Activated T-helper 17 cell treated with anti-CD3 and anti-CD28 coated beads, Interleukin-2, amount 50 U/mL, for 72 hours (primary cell): ENCODE measurements at regions not wholly inside any gene's neighbourhood (a gene's known extent, or its start where the extent isn't known, plus 50 kb on each side); places are given as distances from the start of the nearest gene placed in this dataset.
"Not testable (repeated sequence)": the region's sequence is repeated elsewhere in the genome, so short reads cannot be mapped to it uniquely, and the experiment has no call there.

Source experiments
- ATAC-seq: fragments of 150-1000 bp; cut with Tn5 transposase; replicated peaks from 2 replicates; pipeline ENCODE4 v1.10.0; 2021; ENCODE audit warnings: mild to moderate bottlenecking, moderate library complexity
- H3K27ac Mint-ChIP-seq: one replicate; pipeline ENCODE4 v1.8.0; 2022; ENCODE audit warnings: mixed read lengths
- H3K27me3 Mint-ChIP-seq: one replicate; pipeline ENCODE4 v1.8.0; 2022; ENCODE audit warnings: mixed read lengths
- H3K36me3 Mint-ChIP-seq: one replicate; pipeline ENCODE4 v1.8.0; 2022; ENCODE audit warnings: low read depth, mild to moderate bottlenecking, mixed read lengths
- H3K4me1 Mint-ChIP-seq: one replicate; pipeline ENCODE4 v1.8.0; 2022; ENCODE audit warnings: mixed read lengths
- H3K4me3 Mint-ChIP-seq: one replicate; pipeline ENCODE4 v1.8.0; 2022; ENCODE audit warnings: mild to moderate bottlenecking, mixed read lengths
- H3K9me3 Mint-ChIP-seq: one replicate; pipeline ENCODE4 v1.8.0; 2022; ENCODE audit warnings: mixed read lengths

DNA sequence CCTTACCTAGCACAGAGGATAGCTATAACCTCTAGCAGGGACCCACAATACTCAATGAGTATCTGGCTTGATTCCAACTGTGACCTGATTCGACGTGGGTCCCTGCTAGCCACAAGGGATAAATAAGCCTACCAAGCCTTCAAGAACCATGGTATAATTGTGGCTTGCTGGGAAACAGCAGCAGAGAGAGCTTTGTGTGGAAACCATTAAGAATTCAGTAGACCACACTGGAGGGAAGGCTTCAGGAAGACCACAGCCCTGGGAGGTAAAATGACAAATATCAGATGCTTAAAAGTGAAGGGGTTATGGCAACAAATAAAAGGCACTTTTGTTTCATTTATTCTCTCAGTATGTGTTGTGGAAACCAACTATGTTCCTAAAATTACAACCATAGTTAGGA is 82.6 kb upstream of the WIPF1 start:
- Mint-ChIP-seq H3K4me3 (peak overlapping the region; percentile 67), H3K27me3 (no peaks in the 10 kb centered on the region), H3K4me1 (peaks cover 31% of the 10 kb centered on the region), H3K9me3 (no peaks in the 10 kb centered on the region), H3K36me3 (peaks cover 41% of the 10 kb centered on the region), H3K27ac (peak overlapping the region; percentile 7)
- ATAC-seq, result no peak

DNA sequence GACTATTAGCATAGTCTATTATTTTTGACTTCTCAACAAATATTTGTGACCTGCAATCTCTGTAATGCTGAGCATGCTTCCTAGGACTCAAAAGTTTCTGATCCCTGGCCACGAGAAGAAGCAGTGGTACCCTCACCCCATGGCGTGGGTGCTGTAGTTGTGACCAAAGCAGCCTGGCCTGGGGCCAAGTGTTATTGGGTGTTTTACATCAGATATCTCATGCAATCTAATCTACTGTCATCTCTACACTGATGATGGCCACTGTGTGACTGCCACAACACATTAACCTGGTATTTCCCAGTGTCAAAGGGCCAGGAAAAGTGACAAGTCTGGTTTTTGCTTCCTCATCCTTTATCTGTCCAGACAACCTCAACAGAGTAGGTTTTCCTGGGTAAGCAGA is 80.8 kb upstream of the WIPF1 start:
- Mint-ChIP-seq H3K4me3 (no peak overlapping the region), H3K27me3 (no peaks in the 10 kb centered on the region), H3K4me1 (peaks cover 21% of the 10 kb centered on the region), H3K36me3 (peaks cover 39% of the 10 kb centered on the region), H3K9me3 (no peaks in the 10 kb centered on the region), H3K27ac (no peak overlapping the region)
- no peak for ATAC-seq

DNA sequence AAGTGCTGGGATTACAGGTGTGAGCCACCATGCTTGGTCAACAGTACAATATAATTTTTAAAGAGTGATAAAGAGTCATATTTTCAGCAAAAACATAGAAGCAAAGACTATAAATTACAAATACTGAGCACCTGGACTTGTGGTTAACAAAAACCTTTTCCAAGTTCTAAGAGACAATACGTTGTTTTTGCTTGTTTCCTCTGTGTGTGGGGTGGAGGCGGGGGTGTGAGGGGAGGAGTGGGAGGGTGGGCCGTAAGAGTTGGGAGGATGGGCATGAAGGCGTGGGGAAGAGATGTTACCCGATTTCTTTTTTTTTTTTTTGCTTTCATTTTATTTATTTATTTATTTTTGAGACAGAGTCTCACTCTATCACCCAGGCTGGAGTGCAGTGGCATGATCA is 78.0 kb upstream of the WIPF1 start:
- Mint-ChIP-seq H3K4me1 (peaks cover 15% of the 10 kb centered on the region), H3K36me3 (peaks cover 32% of the 10 kb centered on the region), H3K9me3 (no peaks in the 10 kb centered on the region), H3K4me3 (no peak overlapping the region), H3K27ac (no peak overlapping the region), H3K27me3 (no peaks in the 10 kb centered on the region)
- ATAC-seq, result no peak

DNA sequence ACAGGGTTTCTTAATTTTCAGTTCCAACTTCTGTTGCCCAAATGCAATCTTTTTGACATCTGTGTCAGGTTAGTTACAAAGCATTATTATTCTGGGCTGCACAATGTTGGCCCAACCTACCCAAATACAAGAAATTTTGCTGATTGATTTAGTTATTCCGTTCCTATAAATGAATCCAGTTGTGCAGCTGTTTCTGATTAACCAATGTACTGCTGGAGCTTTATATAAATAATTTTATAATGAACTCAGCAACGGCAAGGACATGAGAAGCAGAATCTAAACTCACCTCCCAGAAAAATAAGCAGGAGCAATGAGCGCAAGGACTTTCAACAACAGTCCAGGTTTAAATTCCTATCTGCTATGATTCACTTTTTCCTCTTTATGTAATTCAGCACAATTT is 76.3 kb upstream of the WIPF1 start:
- H3K36me3 Mint-ChIP-seq, result peaks cover 29% of the 10 kb centered on the region

DNA sequence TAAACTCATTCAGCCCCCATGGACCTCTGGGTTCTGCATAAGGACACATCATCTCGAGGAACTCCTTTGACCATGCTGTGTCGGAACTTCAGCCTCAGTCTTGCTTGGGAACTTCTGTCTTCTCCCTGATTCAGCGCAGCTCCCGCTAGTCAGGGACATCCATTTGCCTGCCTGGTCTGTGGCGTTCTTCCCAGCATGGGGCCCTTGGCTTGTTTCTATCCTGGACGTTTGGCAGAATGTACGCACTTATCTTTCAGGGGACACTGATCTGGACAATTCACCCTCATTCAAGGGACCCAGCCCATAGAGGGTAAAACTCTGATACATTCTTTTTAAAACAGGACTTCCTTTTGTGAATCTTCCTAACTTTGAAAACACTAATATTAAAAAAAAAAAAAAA is 75.8 kb upstream of the WIPF1 start:
- no peaks in the 10 kb centered on the region for H3K27me3 Mint-ChIP-seq
- peaks cover 8% of the 10 kb centered on the region for H3K4me1 Mint-ChIP-seq
- no peak overlapping the region for H3K27ac Mint-ChIP-seq
- H3K9me3 Mint-ChIP-seq, result no peaks in the 10 kb centered on the region
- H3K4me3 Mint-ChIP-seq, result no peak overlapping the region
- no peak for ATAC-seq
- H3K36me3 Mint-ChIP-seq, result peaks cover 29% of the 10 kb centered on the region

More for the DNA sequence above, 76.3 kb upstream of the WIPF1 start:
- Mint-ChIP-seq H3K9me3 (no peaks in the 10 kb centered on the region), H3K4me3 (no peak overlapping the region), H3K27me3 (no peaks in the 10 kb centered on the region), H3K27ac (no peak overlapping the region), H3K4me1 (peaks cover 8% of the 10 kb centered on the region)
- ATAC-seq, result no peak

DNA sequence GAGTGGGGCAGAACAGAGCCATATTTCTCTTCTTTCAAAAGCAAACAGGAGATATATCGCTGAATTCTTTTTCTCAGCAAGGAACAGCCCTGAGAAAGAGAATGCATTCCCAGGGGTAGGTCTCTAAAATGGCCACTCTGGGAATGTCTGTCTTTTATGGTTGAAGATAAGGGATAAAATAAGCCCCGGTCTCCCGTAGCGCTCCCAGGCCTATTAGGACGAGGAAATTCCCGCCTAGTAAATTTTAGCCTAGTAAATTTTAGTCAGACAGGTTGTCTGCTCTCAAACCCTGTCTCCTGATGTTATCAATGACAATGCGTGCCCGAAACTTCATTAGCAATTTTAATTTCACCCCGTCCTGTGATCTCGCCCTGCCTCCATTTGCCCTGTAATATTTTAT is 73.9 kb upstream of the WIPF1 start:
- ATAC-seq, H3K9me3 Mint-ChIP-seq, H3K4me1 Mint-ChIP-seq, H3K27ac Mint-ChIP-seq, H3K4me3 Mint-ChIP-seq, H3K27me3 Mint-ChIP-seq: not testable (repeated sequence)
- H3K36me3 Mint-ChIP-seq, result peaks cover 20% of the 10 kb centered on the region

DNA sequence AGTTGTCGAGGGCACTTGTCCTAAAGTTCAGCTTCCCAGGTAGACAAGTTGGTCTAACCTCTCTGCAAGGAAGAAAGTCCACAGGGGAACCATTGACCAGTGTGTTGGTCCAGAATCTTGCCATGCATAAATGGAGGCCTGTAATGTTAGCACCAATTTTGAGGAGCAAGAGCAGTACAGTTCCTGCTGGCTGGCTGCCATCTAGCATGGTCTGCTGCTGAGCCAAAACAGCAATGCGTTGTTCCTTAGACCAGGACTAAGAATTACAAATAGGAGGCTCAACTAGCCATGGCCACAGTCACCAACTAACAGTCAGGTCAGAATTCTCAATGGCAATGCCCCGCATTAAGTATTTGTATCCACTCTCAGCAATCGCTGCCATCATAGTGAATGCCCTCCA is 72.8 kb upstream of the WIPF1 start:
- Mint-ChIP-seq H3K36me3 (peaks cover 9% of the 10 kb centered on the region), H3K27me3 (no peaks in the 10 kb centered on the region), H3K4me3 (no peak overlapping the region), H3K27ac (no peak overlapping the region), H3K9me3 (no peaks in the 10 kb centered on the region), H3K4me1 (peaks cover 9% of the 10 kb centered on the region)
- no peak for ATAC-seq

DNA sequence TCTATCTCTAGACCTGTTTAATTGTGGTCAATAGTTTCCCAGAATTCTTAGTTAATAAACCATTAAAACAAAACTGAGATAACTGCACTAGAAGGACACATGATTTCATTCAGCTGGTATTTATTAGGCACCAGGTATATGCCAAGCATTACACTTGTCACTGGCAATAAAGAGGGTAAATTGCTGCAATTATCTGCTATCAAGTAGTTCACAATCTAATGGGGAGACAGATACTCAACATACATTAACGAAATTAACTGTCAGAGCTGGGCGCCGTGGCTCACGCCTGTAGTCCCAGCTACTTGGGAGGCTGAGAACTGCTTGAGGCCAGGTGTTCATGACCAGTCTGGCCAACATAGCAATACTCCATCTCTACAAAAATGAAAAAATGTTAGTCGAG is 71.7 kb upstream of the WIPF1 start:
- peaks cover 6% of the 10 kb centered on the region for H3K36me3 Mint-ChIP-seq
- no peak for ATAC-seq
- H3K4me3 Mint-ChIP-seq, result no peak overlapping the region
- no peaks in the 10 kb centered on the region for H3K9me3 Mint-ChIP-seq
- H3K4me1 Mint-ChIP-seq, result peaks cover 12% of the 10 kb centered on the region
- no peaks in the 10 kb centered on the region for H3K27me3 Mint-ChIP-seq
- H3K27ac Mint-ChIP-seq, result no peak overlapping the region

DNA sequence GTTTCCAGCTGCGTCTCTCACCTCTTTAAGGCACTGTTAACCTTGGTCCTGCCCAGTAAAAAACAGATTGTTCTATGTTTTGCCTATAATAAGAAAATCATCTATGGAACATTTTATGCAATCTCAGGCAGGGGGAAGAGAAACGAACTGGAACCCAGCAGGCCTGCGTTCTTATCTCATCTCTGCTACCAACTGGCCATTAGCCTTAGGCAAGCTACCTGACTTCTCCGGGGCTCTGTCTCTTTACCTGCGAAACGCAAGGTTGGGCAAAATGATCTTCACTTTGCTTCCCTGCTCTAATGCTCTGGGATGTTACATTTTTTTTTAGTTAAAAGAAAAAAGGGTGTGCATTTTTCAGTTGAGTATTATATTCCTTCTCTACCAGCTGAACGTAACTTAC is 70.5 kb upstream of the WIPF1 start:
- Mint-ChIP-seq H3K36me3 (peaks cover 6% of the 10 kb centered on the region), H3K27ac (no peak overlapping the region), H3K9me3 (no peaks in the 10 kb centered on the region), H3K27me3 (no peaks in the 10 kb centered on the region), H3K4me1 (peaks cover 12% of the 10 kb centered on the region), H3K4me3 (no peak overlapping the region)
- no peak for ATAC-seq

DNA sequence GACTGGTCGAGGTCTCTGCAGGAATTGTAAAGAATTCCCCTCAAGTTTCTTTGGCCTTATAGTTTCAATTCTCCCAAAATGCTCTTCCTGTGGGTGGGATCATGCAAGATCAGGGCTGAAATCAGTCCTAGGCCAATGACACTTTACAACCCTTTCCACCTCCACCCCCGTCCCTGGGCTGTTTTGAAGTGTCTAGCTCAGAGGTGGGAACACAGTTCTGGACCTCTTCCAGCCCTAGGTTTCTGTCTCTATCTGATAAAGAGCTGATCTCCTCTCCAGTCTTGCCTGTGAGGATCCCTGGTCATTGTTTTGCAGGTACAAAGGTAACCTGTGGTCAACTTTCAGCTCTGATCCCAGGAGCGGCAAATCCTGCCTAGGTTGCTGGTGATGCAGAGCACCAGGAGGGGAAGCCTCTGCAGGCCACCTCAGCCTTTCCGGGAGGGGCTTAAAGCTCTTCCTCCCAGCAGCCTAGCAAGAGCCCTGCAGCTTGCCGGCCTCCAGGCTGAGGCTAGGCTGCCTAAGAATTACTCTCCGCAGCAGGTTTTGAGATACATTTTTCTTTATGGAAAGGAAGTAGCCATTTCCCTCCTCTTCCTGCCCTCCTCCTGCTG is 69.8 kb upstream of the WIPF1 start:
- H3K4me3 Mint-ChIP-seq, result no peak overlapping the region
- ATAC-seq, result no peak
- peaks cover 12% of the 10 kb centered on the region for H3K4me1 Mint-ChIP-seq
- no peaks in the 10 kb centered on the region for H3K27me3 Mint-ChIP-seq
- H3K36me3 Mint-ChIP-seq, result peaks cover 6% of the 10 kb centered on the region
- H3K9me3 Mint-ChIP-seq, result no peaks in the 10 kb centered on the region
- no peak overlapping the region for H3K27ac Mint-ChIP-seq

DNA sequence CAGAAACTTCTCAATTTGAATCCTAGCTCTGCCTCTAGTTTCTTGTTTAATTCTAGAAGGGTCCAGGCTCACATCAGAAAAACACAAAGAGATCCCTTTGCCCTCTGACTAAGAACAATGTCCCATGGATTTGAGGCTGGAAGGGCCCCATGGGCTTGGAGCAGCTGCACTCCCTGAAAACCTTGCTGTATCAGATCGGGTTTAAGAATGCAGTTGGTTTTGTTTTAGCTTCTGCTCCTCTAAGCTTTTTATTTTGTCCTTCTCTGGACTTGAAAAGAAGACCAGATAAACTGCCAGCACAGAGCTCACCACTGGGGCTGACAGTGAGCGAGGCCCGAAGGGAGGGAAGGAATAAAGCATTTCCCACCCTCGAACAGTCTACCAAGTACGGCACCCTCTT is 69.2 kb upstream of the WIPF1 start:
- H3K4me3 Mint-ChIP-seq, result no peak overlapping the region
- H3K27ac Mint-ChIP-seq, result no peak overlapping the region
- peaks cover 2% of the 10 kb centered on the region for H3K36me3 Mint-ChIP-seq
- H3K27me3 Mint-ChIP-seq, result no peaks in the 10 kb centered on the region
- peaks cover 12% of the 10 kb centered on the region for H3K4me1 Mint-ChIP-seq
- H3K9me3 Mint-ChIP-seq, result no peaks in the 10 kb centered on the region
- ATAC-seq, result no peak

DNA sequence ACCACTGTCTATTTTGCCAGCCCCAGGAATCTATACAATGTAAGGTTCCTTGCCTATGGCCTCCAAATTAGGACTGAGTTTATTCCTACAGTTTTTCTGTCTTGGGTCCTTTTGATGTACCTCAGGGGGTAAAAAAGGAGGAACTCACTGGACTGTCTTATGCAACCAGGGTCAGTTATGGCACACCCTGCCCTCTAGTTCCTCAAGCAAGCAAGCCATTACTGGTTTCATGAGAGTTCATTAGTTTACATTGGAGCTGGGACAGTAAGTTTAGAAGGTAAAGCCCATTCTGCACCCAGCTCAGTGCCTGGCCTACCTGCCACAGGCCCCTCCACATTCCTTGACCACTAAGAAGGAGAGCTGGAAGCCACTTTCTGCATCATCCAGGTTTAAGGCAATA is 68.7 kb upstream of the WIPF1 start:
- H3K4me1 Mint-ChIP-seq, result peaks cover 16% of the 10 kb centered on the region
- no peak for ATAC-seq
- H3K27me3 Mint-ChIP-seq, result no peaks in the 10 kb centered on the region
- H3K9me3 Mint-ChIP-seq, result no peaks in the 10 kb centered on the region
- no peaks in the 10 kb centered on the region for H3K36me3 Mint-ChIP-seq
- H3K27ac Mint-ChIP-seq, result no peak overlapping the region
- no peak overlapping the region for H3K4me3 Mint-ChIP-seq

DNA sequence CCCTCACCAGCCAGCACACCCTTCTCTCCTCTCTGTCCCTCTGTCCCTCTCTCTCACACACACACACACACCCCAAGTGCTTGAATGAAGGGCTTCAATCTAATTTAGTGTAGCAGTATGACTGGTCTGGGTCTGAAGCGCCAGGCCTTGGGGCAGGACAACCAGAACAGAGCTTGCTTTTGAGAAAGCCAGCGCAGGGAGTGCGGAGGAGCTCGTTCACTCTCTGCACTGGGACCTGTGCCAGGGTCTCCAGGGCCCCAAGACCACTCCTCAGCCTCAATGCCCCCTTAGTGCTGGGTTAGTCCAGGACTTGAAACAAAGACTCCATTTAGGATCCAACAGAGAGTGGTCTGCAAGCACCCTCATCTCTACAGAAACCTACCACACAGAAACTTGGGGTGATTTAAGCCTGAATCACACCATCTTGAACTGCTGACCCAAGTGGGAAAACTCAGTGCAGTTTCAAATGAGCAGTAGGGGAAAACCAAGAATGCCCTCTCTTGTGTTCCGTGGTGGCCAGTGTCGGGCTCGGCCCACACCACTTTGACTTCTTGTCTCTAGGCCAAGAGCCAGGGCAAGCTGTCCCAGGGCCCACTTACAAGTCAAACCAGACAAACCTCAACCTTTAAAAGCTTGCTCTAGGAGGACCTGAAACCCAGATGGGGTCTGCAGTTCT is 66.6 kb upstream of the WIPF1 start:
- Mint-ChIP-seq H3K27ac (peak overlapping the region; percentile 63), H3K4me1 (peaks cover 25% of the 10 kb centered on the region), H3K27me3 (no peaks in the 10 kb centered on the region), H3K9me3 (no peaks in the 10 kb centered on the region), H3K4me3 (peak overlapping the region; percentile 31), H3K36me3 (no peaks in the 10 kb centered on the region)
- ATAC-seq, result peak; percentile 81

DNA sequence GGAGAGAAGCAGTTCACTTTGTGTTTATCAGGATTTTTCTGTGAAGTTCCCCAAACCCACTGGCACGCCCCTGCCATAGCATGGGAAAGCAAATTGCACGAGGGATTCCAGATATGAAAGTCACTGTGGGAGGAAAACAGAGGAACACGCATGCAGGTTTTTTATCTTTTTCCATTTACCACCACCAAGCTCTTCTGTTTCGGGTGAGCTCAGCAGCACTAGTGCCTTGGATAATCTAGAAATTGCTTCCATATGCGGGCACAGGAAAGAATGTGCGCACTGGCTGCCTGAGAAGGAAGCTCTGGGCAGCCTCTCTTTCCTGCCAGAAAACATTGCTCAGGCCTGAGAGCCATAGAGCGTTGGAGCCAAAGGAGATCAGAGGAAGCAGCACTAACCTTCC is 65.9 kb upstream of the WIPF1 start:
- ATAC-seq, result no peak
- Mint-ChIP-seq H3K27me3 (no peaks in the 10 kb centered on the region), H3K27ac (no peak overlapping the region), H3K36me3 (no peaks in the 10 kb centered on the region), H3K4me1 (peaks cover 27% of the 10 kb centered on the region), H3K9me3 (no peaks in the 10 kb centered on the region), H3K4me3 (no peak overlapping the region)

DNA sequence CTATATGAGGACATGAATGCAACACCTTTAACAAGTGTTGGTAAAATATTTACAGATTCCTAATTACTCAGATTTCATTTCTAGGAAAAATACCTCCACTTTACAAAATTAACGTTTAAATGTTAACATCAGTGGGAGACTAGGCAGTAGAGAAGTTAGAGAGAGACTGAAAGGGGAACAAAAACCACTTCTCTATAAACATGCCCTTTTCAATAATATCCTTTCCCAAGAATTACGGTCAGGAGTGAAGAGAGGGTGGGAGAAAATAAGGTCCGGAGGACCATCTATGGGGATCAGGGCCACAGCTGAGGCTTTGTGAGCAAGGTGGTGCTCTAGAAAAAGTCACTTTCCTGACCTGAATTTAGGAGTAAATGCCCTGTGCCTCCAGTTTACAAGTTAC is 65.3 kb upstream of the WIPF1 start:
- H3K4me1 Mint-ChIP-seq, result peaks cover 21% of the 10 kb centered on the region
- ATAC-seq, result no peak
- H3K27ac Mint-ChIP-seq, result no peak overlapping the region
- no peaks in the 10 kb centered on the region for H3K9me3 Mint-ChIP-seq
- H3K36me3 Mint-ChIP-seq, result no peaks in the 10 kb centered on the region
- H3K27me3 Mint-ChIP-seq, result no peaks in the 10 kb centered on the region
- H3K4me3 Mint-ChIP-seq, result no peak overlapping the region

DNA sequence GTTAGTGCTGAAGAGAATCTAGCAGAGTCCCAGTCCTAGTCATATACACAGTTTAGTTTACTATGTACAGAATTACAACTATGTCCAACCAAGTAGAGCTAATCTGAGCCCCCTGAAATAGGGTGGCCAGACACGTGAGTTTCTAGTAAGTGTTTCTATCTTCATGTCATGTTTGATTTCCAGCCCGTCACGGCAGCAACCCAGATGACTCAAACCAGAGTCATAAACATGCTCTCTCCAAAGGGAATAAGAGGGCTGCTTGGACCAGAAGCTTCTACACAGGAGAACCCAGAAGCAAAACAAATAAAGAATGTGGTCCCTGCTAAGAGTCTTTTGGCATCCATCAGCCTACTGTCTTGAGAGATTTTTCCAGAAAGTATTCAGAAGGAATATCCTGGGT is 64.9 kb upstream of the WIPF1 start:
- Mint-ChIP-seq H3K27me3 (no peaks in the 10 kb centered on the region), H3K36me3 (no peaks in the 10 kb centered on the region), H3K9me3 (no peaks in the 10 kb centered on the region), H3K4me3 (no peak overlapping the region), H3K27ac (no peak overlapping the region), H3K4me1 (peaks cover 18% of the 10 kb centered on the region)
- no peak for ATAC-seq
